ENCODE measurements at regions not wholly inside any gene's neighbourhood (a gene's known extent, or its start where the extent isn't known, plus 50 kb on each side); places are given as distances from the start of the nearest gene placed in this dataset.
"Not testable (repeated sequence)": the region's sequence is repeated elsewhere in the genome, so short reads cannot be mapped to it uniquely, and the experiment has no call there.

- Histone ChIP-seq H3K27ac (no peak overlapping the region), H3K4me3 (no peak overlapping the region), H3K9me3 (replicated peaks in 1 of 3) (no peaks in the 10 kb centered on the region), H3K36me3 (replicated peaks in 1 of 2) (no peaks in the 10 kb centered on the region), H3K27me3 (no peaks in the 10 kb centered on the region), H3K4me1 (replicated peaks in 1 of 2) (no peaks in the 10 kb centered on the region)
- intact Hi-C loops (cut with DNase I): no loop called here
- no peak for TF ChIP-seq CTCF (IDR thresholded peaks at IDR 0.05)
- no peak for TF ChIP-seq POLR2A (IDR thresholded peaks at IDR 0.05)
- DNase-seq: no peak
- 25 to 56% (median 43%) methylated on average over 1 of the region's 1 CpG for WGBS, 4 donors
These were observed 1434.3 kb upstream of the FLRT2 start for GRCh38 chr14:84095681-84096080.

- no peaks in the 10 kb centered on the region for H3K4me1 ChIP-seq (replicated peaks in 1 of 2)
- H3K36me3 ChIP-seq (replicated peaks in 1 of 2): no peaks in the 10 kb centered on the region
- TF ChIP-seq POLR2A (IDR thresholded peaks at IDR 0.05) (no peak), CTCF (IDR thresholded peaks at IDR 0.05) (no peak)
- no peak for DNase-seq
- H3K27ac ChIP-seq: no peak overlapping the region
- 90 to 95% (median 93%) methylated on average over 4 of the region's 4 CpGs for WGBS, 4 donors
- H3K27me3 ChIP-seq: no peaks in the 10 kb centered on the region
- no peaks in the 10 kb centered on the region for H3K9me3 ChIP-seq (replicated peaks in 1 of 3)
- intact Hi-C loops (cut with DNase I): no loop called here
- no peak overlapping the region for H3K4me3 ChIP-seq
These were observed 1431.7 kb upstream of the FLRT2 start for GRCh38 chr14:84098261-84098660.

- DNase-seq; H3K9me3 ChIP-seq (replicated peaks in 1 of 3); intact Hi-C loops (cut with DNase I); H3K36me3 ChIP-seq (replicated peaks in 1 of 2); H3K4me1 ChIP-seq (replicated peaks in 1 of 2); H3K4me3 ChIP-seq; H3K27me3 ChIP-seq; H3K27ac ChIP-seq: not testable (repeated sequence)
- 93 to 97% (median 96%) methylated on average over 3 to 22 of the region's 27 CpGs; no CpG with 5 or more reads in 1 of the 4 donors for WGBS, 4 donors
These were observed 1430.4 kb upstream of the FLRT2 start for GRCh38 chr14:84099560-84099959.

GRCh38 chr14:84107835-84108343 is 1422.1 kb upstream of the FLRT2 start:
- Histone ChIP-seq H3K36me3 (replicated peaks in 1 of 2) (no peaks in the 10 kb centered on the region), H3K27ac (no peak overlapping the region), H3K4me1 (replicated peaks in 1 of 2) (no peaks in the 10 kb centered on the region), H3K4me3 (no peak overlapping the region), H3K9me3 (replicated peaks in 1 of 3) (no peaks in the 10 kb centered on the region), H3K27me3 (no peaks in the 10 kb centered on the region)
- intact Hi-C loops (cut with DNase I): no loop called here
- TF ChIP-seq POLR2A (IDR thresholded peaks at IDR 0.05) (no peak), CTCF (IDR thresholded peaks at IDR 0.05) (no peak)
- no peak for DNase-seq

GRCh38 chr14:84108746-84109457 is 1421.0 kb upstream of the FLRT2 start:
- TF ChIP-seq CTCF (IDR thresholded peaks at IDR 0.05): no peak
- TF ChIP-seq POLR2A (IDR thresholded peaks at IDR 0.05): no peak
- H3K4me3 ChIP-seq: no peak overlapping the region
- H3K36me3 ChIP-seq (replicated peaks in 1 of 2): no peaks in the 10 kb centered on the region
- WGBS, 4 donors: 74 to 93% (median 82%) methylated on average over 3 of the region's 3 CpGs
- DNase-seq: no peak
- intact Hi-C loops (cut with DNase I): no loop called here
- H3K27me3 ChIP-seq: no peaks in the 10 kb centered on the region
- H3K27ac ChIP-seq: no peak overlapping the region
- no peaks in the 10 kb centered on the region for H3K4me1 ChIP-seq (replicated peaks in 1 of 2)
- no peaks in the 10 kb centered on the region for H3K9me3 ChIP-seq (replicated peaks in 1 of 3)
